PC-3 (cell line): ENCODE measurements at regions not wholly inside any gene's neighbourhood (a gene's known extent, or its start where the extent isn't known, plus 50 kb on each side); places are given as distances from the start of the nearest gene placed in this dataset.

Source experiments
- EZH2 ChIP-seq: fragments of 300-600 bp; sonication (generic); IDR thresholded peaks from one replicate; pipeline ENCODE4 v1.6.1; 2017; ENCODE audit warnings: antibody characterized with exemption, mild to moderate bottlenecking, low read length; ENCODE audit not compliant: unreplicated experiment
- TF ChIP-seq, protein P1 (sequence below): fragments of 300-600 bp; sonication (generic); conservative IDR thresholded peaks from 2 replicates; pipeline ENCODE4 v1.5.1; 2017; ENCODE audit warnings: antibody characterized with exemption, low read depth, mild to moderate bottlenecking, low read length

- TF ChIP-seq, protein P1, sequence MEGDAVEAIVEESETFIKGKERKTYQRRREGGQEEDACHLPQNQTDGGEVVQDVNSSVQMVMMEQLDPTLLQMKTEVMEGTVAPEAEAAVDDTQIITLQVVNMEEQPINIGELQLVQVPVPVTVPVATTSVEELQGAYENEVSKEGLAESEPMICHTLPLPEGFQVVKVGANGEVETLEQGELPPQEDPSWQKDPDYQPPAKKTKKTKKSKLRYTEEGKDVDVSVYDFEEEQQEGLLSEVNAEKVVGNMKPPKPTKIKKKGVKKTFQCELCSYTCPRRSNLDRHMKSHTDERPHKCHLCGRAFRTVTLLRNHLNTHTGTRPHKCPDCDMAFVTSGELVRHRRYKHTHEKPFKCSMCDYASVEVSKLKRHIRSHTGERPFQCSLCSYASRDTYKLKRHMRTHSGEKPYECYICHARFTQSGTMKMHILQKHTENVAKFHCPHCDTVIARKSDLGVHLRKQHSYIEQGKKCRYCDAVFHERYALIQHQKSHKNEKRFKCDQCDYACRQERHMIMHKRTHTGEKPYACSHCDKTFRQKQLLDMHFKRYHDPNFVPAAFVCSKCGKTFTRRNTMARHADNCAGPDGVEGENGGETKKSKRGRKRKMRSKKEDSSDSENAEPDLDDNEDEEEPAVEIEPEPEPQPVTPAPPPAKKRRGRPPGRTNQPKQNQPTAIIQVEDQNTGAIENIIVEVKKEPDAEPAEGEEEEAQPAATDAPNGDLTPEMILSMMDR = no peak
- no peak for TF ChIP-seq EZH2
Observed at GRCh38 chr3:98680723-98681122, 82.4 kb upstream of the ST3GAL6 start.
